HFFc6 (cell line): ENCODE measurements at regions not wholly inside any gene's neighbourhood (a gene's known extent, or its start where the extent isn't known, plus 50 kb on each side); places are given as distances from the start of the nearest gene placed in this dataset.

Source experiments
- DNase-seq: peaks from one replicate; pipeline ENCODE4 v3.0.0-alpha.2; 2018
- H3K27ac Mint-ChIP-seq: 2 replicates; pipeline ENCODE4 v1.8.0; 2020; ENCODE audit warnings: mild to moderate bottlenecking, mixed read lengths
- H3K27me3 Mint-ChIP-seq: 2 replicates; pipeline ENCODE4 v1.8.0; 2021; ENCODE audit warnings: mild to moderate bottlenecking, moderate library complexity, mixed read lengths; ENCODE audit not compliant: insufficient read depth
- H3K36me3 Mint-ChIP-seq: 2 replicates; pipeline ENCODE4 v1.8.0; 2021; ENCODE audit warnings: low read depth, mixed read lengths
- H3K4me1 Mint-ChIP-seq: 2 replicates; pipeline ENCODE4 v1.8.0; 2020; ENCODE audit warnings: low read depth, mixed read lengths
- H3K4me3 Mint-ChIP-seq: 2 replicates; pipeline ENCODE4 v1.8.0; 2020; ENCODE audit warnings: mild to moderate bottlenecking, moderate library complexity, mixed read lengths
- H3K9me3 Mint-ChIP-seq: 2 replicates; pipeline ENCODE4 v1.8.0; 2020; ENCODE audit warnings: mild to moderate bottlenecking, mixed read lengths
- CTCF ChIP-seq: fragments of 200-600 bp; sonication (generic); IDR thresholded peaks from 2 replicates; pipeline ENCODE4 v1.5.0; 2021; ENCODE audit warnings: antibody characterized with exemption, mild to moderate bottlenecking

DNA sequence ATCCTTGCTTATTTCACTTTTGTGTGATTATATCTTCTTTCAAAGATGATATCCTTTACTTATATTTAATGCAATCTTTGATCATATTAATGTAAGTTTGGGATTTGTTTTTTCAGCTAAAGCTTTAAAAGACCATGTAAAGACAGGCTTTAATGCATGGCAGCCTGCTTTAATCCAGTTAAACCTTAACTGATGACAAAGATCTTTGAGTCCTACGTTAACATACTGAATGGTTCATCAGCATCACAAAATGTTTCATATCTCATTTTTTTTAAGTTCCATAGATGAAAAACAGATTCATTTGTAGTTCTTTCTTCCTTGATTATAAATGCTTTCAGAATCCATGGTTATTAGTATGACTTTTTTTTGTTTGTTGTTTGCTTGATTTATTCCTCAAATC is 1102.8 kb downstream of the FSTL5 start:
- no peaks in the 10 kb centered on the region for H3K4me1 Mint-ChIP-seq
- DNase-seq, result no peak
- no peaks in the 10 kb centered on the region for H3K36me3 Mint-ChIP-seq
- H3K4me3 Mint-ChIP-seq, result no peak overlapping the region
- TF ChIP-seq CTCF, result no peak
- no peaks in the 10 kb centered on the region for H3K27me3 Mint-ChIP-seq
- peaks cover 20% of the 10 kb centered on the region for H3K9me3 Mint-ChIP-seq
- no peak overlapping the region for H3K27ac Mint-ChIP-seq
